Spleen (tissue), 11 donors: ENCODE measurements at regions not wholly inside any gene's neighbourhood (a gene's known extent, or its start where the extent isn't known, plus 50 kb on each side); places are given as distances from the start of the nearest gene placed in this dataset.

ENCODE experiments used
- DNase-seq: peaks from one replicate; pipeline ENCODE4 v3.0.0-alpha.2; 2020
- H3K27ac ChIP-seq, 8 donors: fragments of 200-600 bp; sonication (generic) in 7 of 8; 1 replicate in 4 of 8; 2 replicates in 4 of 8; pipeline versions ENCODE4 v1.5.0 to v1.8.0; 2016 to 2021; ENCODE audit warnings: inconsistent platforms in 4 of 8, mild to moderate bottlenecking in 4 of 8, moderate library complexity in 1 of 8
- H3K27me3 ChIP-seq, 7 donors: fragments of 200-600 bp; sonication (generic) in 6 of 7; replicated peaks in 1 of 7; 1 replicate in 4 of 7; 2 replicates in 3 of 7; pipeline versions ENCODE4 v1.5.0 to v1.8.0; 2016 to 2021; ENCODE audit warnings: inconsistent platforms in 3 of 7, mild to moderate bottlenecking in 1 of 7
- H3K36me3 ChIP-seq, 6 donors: fragments of 200-600 bp; sonication (generic) in 5 of 6; 1 replicate in 4 of 6; 2 replicates in 2 of 6; pipeline versions ENCODE4 v1.5.0 to v1.8.0; 2016 to 2021; ENCODE audit warnings: inconsistent platforms in 2 of 6
- H3K4me1 ChIP-seq, 6 donors: fragments of 200-600 bp; sonication (generic) in 5 of 6; 1 replicate in 3 of 6; 2 replicates in 3 of 6; pipeline versions ENCODE4 v1.5.0 to v1.8.0; 2016 to 2021; ENCODE audit warnings: inconsistent platforms in 3 of 6
- H3K4me3 ChIP-seq, 8 donors: fragments of 200-600 bp; sonication (generic) in 7 of 8; 1 replicate in 4 of 8; 2 replicates in 4 of 8; pipeline versions ENCODE4 v1.5.0 to v1.8.0; 2016 to 2021; ENCODE audit warnings: inconsistent platforms in 4 of 8, mild to moderate bottlenecking in 4 of 8, moderate library complexity in 2 of 8
- H3K9me3 ChIP-seq, 8 donors: fragments of 200-600 bp; sonication (generic) in 7 of 8; 1 replicate in 4 of 8; 2 replicates in 4 of 8; pipeline versions ENCODE4 v1.5.0 to v1.8.0; 2016 to 2021; ENCODE audit warnings: inconsistent platforms in 4 of 8
- CTCF ChIP-seq, 11 experiments: fragments of 200-600 bp in 7 of 11; fragments of 450-650 bp in 4 of 11; sonication (generic) in 4 of 11; IDR thresholded peaks in 8 of 11; conservative IDR thresholded peaks in 3 of 11; 1 replicate in 7 of 11; 2 replicates in 4 of 11; pipeline versions ENCODE4 v1.4.0 to v1.8.0; 2016 to 2021; ENCODE audit warnings: antibody characterized with exemption in 11 of 11, inconsistent platforms in 4 of 11, mild to moderate bottlenecking in 1 of 11
- POLR2A ChIP-seq, 3 donors: fragments of 450-650 bp; IDR thresholded peaks; one replicate each; pipeline ENCODE4 v1.5.1; 2017; ENCODE audit warnings: antibody characterized with exemption in 3 of 3, mild to moderate bottlenecking in 1 of 3
- POLR2AphosphoS5 ChIP-seq, 3 donors: sonication (generic); formaldehyde crosslinking; IDR thresholded peaks; one replicate each; pipeline ENCODE4 v1.5.1; 2017; ENCODE audit warnings: antibody characterized with exemption in 3 of 3
- WGBS, 5 donors: extraction: QIAGEN DNeasy Blood & Tissue Kit in 3 of 5; methylation state at CpG; one replicate each; pipeline versions ENCODE4 v1.1.5 to v1.1.7; 2013 to 2018; 5-methylcytosine and 5-hydroxymethylcytosine counted together
- intact Hi-C: fragments of 100-400 bp; cut with DNase I; formaldehyde crosslinking; loops from one replicate; pipeline ENCODE4 v1.15.0; 2023; ENCODE audit warnings: low total_unique reads
- donor health status: healthy with polysubstance abuse.
- donor health status: DM: no; HTN: no; CAD: no; lungs with moderate emphysema.
- donor health status: DM: no; HTN: no; CAD: no.
- donor health status: Bipolar disorder and iron deficiency.
- donor health status: healthy.
- donor health status: DM: no; HTN: no; CAD: no.
- donor health status: DM: yes; HTN: yes; CAD: no.

GRCh38 chr10:65430979-65431378, 1494.9 kb upstream of the LRRTM3 start:
- Histone ChIP-seq H3K4me1 (no peaks in the 10 kb centered on the region), H3K27me3 (no peaks in the 10 kb centered on the region), H3K36me3 (no peaks in the 10 kb centered on the region), H3K9me3 (peaks cover 0 to 28% (median 7%) of the 10 kb centered on the region in 8 donors), H3K27ac (no peak overlapping the region), H3K4me3 (no peak overlapping the region)
- WGBS, 5 donors: 7 to 26% (median 14%) methylated on average over 2 of the region's 2 CpGs
- intact Hi-C loops: no loop called here
- no peak for DNase-seq
- TF ChIP-seq POLR2A (IDR thresholded peaks at IDR 0.05): no peak
- no peak for TF ChIP-seq POLR2AphosphoS5 (IDR thresholded peaks at IDR 0.05)
- TF ChIP-seq CTCF (IDR thresholded peaks at IDR 0.05 in 8 of 11, conservative IDR thresholded peaks at IDR 0.05 in 3 of 11): no peak

- intact Hi-C loops: no loop called here
Measured at GRCh38 chr10:65470986-65471385, 1454.8 kb upstream of the LRRTM3 start.

GRCh38 chr10:65482848-65483247, 1443.0 kb upstream of the LRRTM3 start:
- intact Hi-C loops: no loop called here
- TF ChIP-seq CTCF (IDR thresholded peaks at IDR 0.05 in 8 of 11, conservative IDR thresholded peaks at IDR 0.05 in 3 of 11) (no peak), POLR2AphosphoS5 (IDR thresholded peaks at IDR 0.05) (no peak), POLR2A (IDR thresholded peaks at IDR 0.05) (no peak)

More at GRCh38 chr10:65470986-65471385, 1454.8 kb upstream of the LRRTM3 start:
- no peak overlapping the region for H3K4me3 ChIP-seq
- TF ChIP-seq POLR2AphosphoS5 (IDR thresholded peaks at IDR 0.05): no peak
- no peak for TF ChIP-seq POLR2A (IDR thresholded peaks at IDR 0.05)
- no peak for TF ChIP-seq CTCF (IDR thresholded peaks at IDR 0.05 in 8 of 11, conservative IDR thresholded peaks at IDR 0.05 in 3 of 11)
- peaks cover 0 to 24% (median 0%) of the 10 kb centered on the region in 8 donors for H3K9me3 ChIP-seq
- H3K36me3 ChIP-seq: no peaks in the 10 kb centered on the region
- no peaks in the 10 kb centered on the region for H3K4me1 ChIP-seq
- H3K27ac ChIP-seq: no peak overlapping the region
- no peaks in the 10 kb centered on the region for H3K27me3 ChIP-seq
- DNase-seq: no peak

GRCh38 chr10:65491799-65492198, 1434.0 kb upstream of the LRRTM3 start:
- H3K4me3 ChIP-seq: no peak overlapping the region
- no peaks in the 10 kb centered on the region for H3K36me3 ChIP-seq
- H3K27me3 ChIP-seq: no peaks in the 10 kb centered on the region
- DNase-seq: no peak
- H3K4me1 ChIP-seq: no peaks in the 10 kb centered on the region
- TF ChIP-seq POLR2A (IDR thresholded peaks at IDR 0.05): no peak
- TF ChIP-seq POLR2AphosphoS5 (IDR thresholded peaks at IDR 0.05): no peak
- no peak for TF ChIP-seq CTCF (IDR thresholded peaks at IDR 0.05 in 8 of 11, conservative IDR thresholded peaks at IDR 0.05 in 3 of 11)
- H3K27ac ChIP-seq: no peak overlapping the region
- H3K9me3 ChIP-seq: no peaks in the 10 kb centered on the region
- intact Hi-C loops: no loop called here

More at GRCh38 chr10:65482848-65483247, 1443.0 kb upstream of the LRRTM3 start:
- Histone ChIP-seq H3K36me3 (no peaks in the 10 kb centered on the region), H3K27me3 (no peaks in the 10 kb centered on the region), H3K4me1 (no peaks in the 10 kb centered on the region), H3K4me3 (no peak overlapping the region), H3K9me3 (no peaks in the 10 kb centered on the region), H3K27ac (no peak overlapping the region)
- 81 to 94% (median 90%) methylated on average over 2 of the region's 2 CpGs for WGBS, 5 donors
- DNase-seq: no peak
